HEK293 (cell line): ENCODE measurements at regions not wholly inside any gene's neighbourhood (a gene's known extent, or its start where the extent isn't known, plus 50 kb on each side); places are given as distances from the start of the nearest gene placed in this dataset.

Experiments
- CTCF ChIA-PET: fragments of 350-600 bp; formaldehyde crosslinking; extraction: SDS; loops from one replicate; lab custom pipeline; 2021; ENCODE audit warnings: antibody characterized with exemption; lab: Yijun Ruan, JAX
- POLR2A ChIA-PET: fragments of 300-600 bp; formaldehyde crosslinking; extraction: SDS; loops from one replicate; lab custom pipeline; 2020; ENCODE audit warnings: antibody characterized with exemption, inconsistent platforms; lab: Yijun Ruan, JAX
- H3K27ac ChIP-seq: fragments of 200-500 bp; sonication (Bioruptor generic); 2 replicates; pipeline ENCODE4 v1.5.1; 2014; ENCODE audit warnings: low read depth, low read length, control low read depth, inconsistent platforms; ENCODE audit errors: extremely low read depth
- H3K36me3 ChIP-seq, 2 experiments: fragments of 200-500 bp in 1 of 2; sonication (Bioruptor generic) in 1 of 2; 1 replicate in 1 of 2; 2 replicates in 1 of 2; pipeline ENCODE4 v1.5.1; 2014 to 2017; ENCODE audit warnings: inconsistent platforms in 2 of 2, low read length in 2 of 2; ENCODE audit not compliant: control insufficient read depth in 2 of 2, insufficient read depth in 1 of 2
- H3K4me1 ChIP-seq: fragments of 200-500 bp; sonication (Bioruptor generic); 2 replicates; pipeline ENCODE4 v1.5.1; 2014; ENCODE audit warnings: mild to moderate bottlenecking, low read length, inconsistent platforms; ENCODE audit not compliant: control insufficient read depth, insufficient read depth
- H3K4me3 ChIP-seq: 2 replicates; pipeline ENCODE4 v1.5.1; 2011; ENCODE audit warnings: low read depth, mild to moderate bottlenecking, control low read depth, low read length, moderate library complexity
- H3K9me3 ChIP-seq: fragments of 200-500 bp; sonication (Bioruptor generic); 2 replicates; pipeline ENCODE4 v1.5.1; 2014; ENCODE audit warnings: low read depth, low read length, inconsistent platforms; ENCODE audit not compliant: control insufficient read depth, insufficient read depth
- GLI4 ChIP-seq: fragments of 450-650 bp; formaldehyde crosslinking; IDR thresholded peaks from 2 replicates; pipeline ENCODE4 v1.5.1; 2016; ENCODE audit warnings: missing biosample characterization, missing genetic modification characterization
- KLF7 ChIP-seq: fragments of 450-650 bp; formaldehyde crosslinking; IDR thresholded peaks from 2 replicates; pipeline ENCODE4 v1.5.1; 2016; ENCODE audit warnings: missing biosample characterization, missing genetic modification characterization, borderline replicate concordance
- KLF8 ChIP-seq: fragments of 450-650 bp; formaldehyde crosslinking; IDR thresholded peaks from 2 replicates; pipeline ENCODE4 v1.5.1; 2016; ENCODE audit warnings: missing biosample characterization, missing genetic modification characterization
- MEIS1 ChIP-seq: sonication (generic); formaldehyde crosslinking; IDR thresholded peaks from 2 replicates; pipeline ENCODE4 v1.8.1; 2022; ENCODE audit warnings: missing genetic modification reagents, mild to moderate bottlenecking, borderline replicate concordance
- OVOL3 ChIP-seq: fragments of 450-650 bp; formaldehyde crosslinking; IDR thresholded peaks from 2 replicates; pipeline ENCODE4 v1.5.1; 2016; ENCODE audit warnings: missing biosample characterization, missing genetic modification characterization
- SCRT2 ChIP-seq: fragments of 450-650 bp; formaldehyde crosslinking; IDR thresholded peaks from 2 replicates; pipeline ENCODE4 v1.5.1; 2016; ENCODE audit warnings: missing biosample characterization, missing genetic modification characterization
- SP2 ChIP-seq: fragments of 450-650 bp; formaldehyde crosslinking; IDR thresholded peaks from 2 replicates; pipeline ENCODE4 v1.5.1; 2016; ENCODE audit warnings: missing biosample characterization, missing genetic modification characterization
- ZNF114 ChIP-seq: fragments of 450-650 bp; formaldehyde crosslinking; IDR thresholded peaks from 2 replicates; pipeline ENCODE4 v1.5.0; 2017; ENCODE audit warnings: missing biosample characterization, missing genetic modification characterization
- ZNF19 ChIP-seq: fragments of 450-650 bp; formaldehyde crosslinking; IDR thresholded peaks from 2 replicates; pipeline ENCODE4; 2016; ENCODE audit warnings: missing biosample characterization, missing genetic modification characterization, low read depth
- ZNF391 ChIP-seq: fragments of 450-650 bp; formaldehyde crosslinking; IDR thresholded peaks from 2 replicates; pipeline ENCODE4 v1.5.1; 2016; ENCODE audit warnings: low read depth, missing biosample characterization, missing genetic modification characterization, borderline replicate concordance
- ZNF423 ChIP-seq: fragments of 450-650 bp; formaldehyde crosslinking; IDR thresholded peaks from 2 replicates; pipeline ENCODE4 v1.5.1; 2016; ENCODE audit warnings: missing biosample characterization, missing genetic modification characterization
- ZNF48 ChIP-seq: fragments of 450-650 bp; formaldehyde crosslinking; IDR thresholded peaks from 2 replicates; pipeline ENCODE4 v1.5.1; 2016; ENCODE audit warnings: missing biosample characterization, missing genetic modification characterization
- ZNF530 ChIP-seq: fragments of 450-650 bp; formaldehyde crosslinking; IDR thresholded peaks from 2 replicates; pipeline ENCODE4 v1.5.1; 2016; ENCODE audit warnings: low read depth, missing biosample characterization, missing genetic modification characterization
- ZNF549 ChIP-seq: fragments of 450-650 bp; IDR thresholded peaks from 2 replicates; pipeline ENCODE4 v1.5.1; 2018; ENCODE audit warnings: missing biosample characterization, missing genetic modification characterization, mild to moderate bottlenecking, inconsistent platforms, moderate library complexity
- ZNF624 ChIP-seq: fragments of 450-650 bp; formaldehyde crosslinking; IDR thresholded peaks from 2 replicates; pipeline ENCODE4 v1.5.1; 2017; ENCODE audit warnings: missing biosample characterization, missing genetic modification characterization
- ZNF629 ChIP-seq: fragments of 450-650 bp; formaldehyde crosslinking; IDR thresholded peaks from 2 replicates; pipeline ENCODE4 v1.5.1; 2017; ENCODE audit warnings: missing biosample characterization, missing genetic modification characterization
- ZNF660 ChIP-seq: fragments of 450-650 bp; IDR thresholded peaks from 2 replicates; pipeline ENCODE4 v1.5.1; 2018; ENCODE audit warnings: missing biosample characterization, mild to moderate bottlenecking, missing genetic modification characterization
- ZNF677 ChIP-seq: fragments of 450-650 bp; IDR thresholded peaks from 2 replicates; pipeline ENCODE4 v1.5.0; 2018; ENCODE audit warnings: missing biosample characterization, mild to moderate bottlenecking, missing genetic modification characterization, moderate library complexity
- ZNF747 ChIP-seq: fragments of 450-650 bp; formaldehyde crosslinking; IDR thresholded peaks from 2 replicates; pipeline ENCODE4 v1.5.1; 2016; ENCODE audit warnings: missing biosample characterization, missing genetic modification characterization
- ZSCAN23 ChIP-seq: fragments of 450-650 bp; formaldehyde crosslinking; IDR thresholded peaks from 2 replicates; pipeline ENCODE4 v1.5.1; 2016; ENCODE audit warnings: missing biosample characterization, missing genetic modification characterization
- TF ChIP-seq, protein P1 (sequence below): fragments of 450-650 bp; formaldehyde crosslinking; IDR thresholded peaks from 2 replicates; pipeline ENCODE4 v1.5.1; 2016; ENCODE audit warnings: missing biosample characterization, missing genetic modification characterization, low read depth
- TF ChIP-seq, protein P2 (sequence below): fragments of 450-650 bp; IDR thresholded peaks from 2 replicates; pipeline ENCODE4 v1.5.1; 2018; ENCODE audit warnings: missing biosample characterization, mild to moderate bottlenecking, missing genetic modification characterization
- TF ChIP-seq, protein P3 (sequence below): fragments of 450-650 bp; formaldehyde crosslinking; IDR thresholded peaks from 2 replicates; pipeline ENCODE4 v1.5.1; 2016; ENCODE audit warnings: missing biosample characterization, missing genetic modification characterization
- TF ChIP-seq, protein P4 (sequence below): fragments of 450-650 bp; formaldehyde crosslinking; IDR thresholded peaks from 2 replicates; pipeline ENCODE4 v1.5.1; 2016; ENCODE audit warnings: missing biosample characterization, missing genetic modification characterization

DNA sequence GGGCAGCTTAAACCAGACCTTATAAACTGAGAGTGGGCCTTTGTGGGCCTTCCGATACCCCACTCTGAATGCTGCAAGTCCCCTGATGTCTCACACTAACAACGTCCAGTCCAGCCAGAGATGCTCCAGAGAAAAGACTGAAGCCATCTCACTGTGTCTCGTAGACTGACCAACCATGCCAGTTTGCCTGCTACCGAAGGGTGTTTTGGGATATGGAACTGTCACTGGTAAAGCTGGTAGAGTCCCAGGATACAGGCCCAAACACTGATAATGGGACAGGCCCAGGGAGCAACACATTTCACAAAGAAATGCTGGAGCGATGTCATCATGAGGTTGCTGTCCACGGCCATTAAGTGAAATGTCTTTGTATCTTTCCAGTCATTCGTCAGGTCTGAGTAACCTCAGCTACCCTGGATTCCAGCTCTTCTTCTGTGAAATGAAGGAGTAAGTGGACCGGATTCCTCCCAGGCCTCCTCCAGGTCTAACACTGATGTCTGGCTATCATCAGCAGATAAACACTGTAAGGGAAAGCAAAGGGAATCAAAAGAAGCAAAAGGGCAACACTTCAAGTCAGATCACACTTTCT is 81.6 kb downstream of the SLC5A7 start:
- ChIA-PET CTCF (interaction anchor here (0.8 kb wide), 1 partner anchor 98 kb away, joined by 3 read pairs; no protein-coding TSS in a partner anchor), POLR2A (no interaction called here)
- H3K27ac ChIP-seq, result no peak overlapping the region
- no peaks in the 10 kb centered on the region for H3K4me1 ChIP-seq
- no peaks in the 10 kb centered on the region for H3K9me3 ChIP-seq
- no peak overlapping the region for H3K4me3 ChIP-seq
- no peaks in the 10 kb centered on the region for H3K36me3 ChIP-seq
- TF ChIP-seq ZNF19 (tag by site-specific recombination), result no peak
- TF ChIP-seq ZNF624 (tag by site-specific recombination), result no peak
- no peak for TF ChIP-seq ZNF747 (tag by site-specific recombination)
- no peak for TF ChIP-seq ZSCAN23 (tag by site-specific recombination)
- TF ChIP-seq GLI4 (tag by site-specific recombination), result no peak
- no peak for TF ChIP-seq ZNF423 (tag by site-specific recombination)
- no peak for TF ChIP-seq OVOL3
- TF ChIP-seq, protein P1, sequence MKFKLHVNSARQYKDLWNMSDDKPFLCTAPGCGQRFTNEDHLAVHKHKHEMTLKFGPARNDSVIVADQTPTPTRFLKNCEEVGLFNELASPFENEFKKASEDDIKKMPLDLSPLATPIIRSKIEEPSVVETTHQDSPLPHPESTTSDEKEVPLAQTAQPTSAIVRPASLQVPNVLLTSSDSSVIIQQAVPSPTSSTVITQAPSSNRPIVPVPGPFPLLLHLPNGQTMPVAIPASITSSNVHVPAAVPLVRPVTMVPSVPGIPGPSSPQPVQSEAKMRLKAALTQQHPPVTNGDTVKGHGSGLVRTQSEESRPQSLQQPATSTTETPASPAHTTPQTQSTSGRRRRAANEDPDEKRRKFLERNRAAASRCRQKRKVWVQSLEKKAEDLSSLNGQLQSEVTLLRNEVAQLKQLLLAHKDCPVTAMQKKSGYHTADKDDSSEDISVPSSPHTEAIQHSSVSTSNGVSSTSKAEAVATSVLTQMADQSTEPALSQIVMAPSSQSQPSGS (tag by site-specific recombination), result no peak
- TF ChIP-seq, protein P2, sequence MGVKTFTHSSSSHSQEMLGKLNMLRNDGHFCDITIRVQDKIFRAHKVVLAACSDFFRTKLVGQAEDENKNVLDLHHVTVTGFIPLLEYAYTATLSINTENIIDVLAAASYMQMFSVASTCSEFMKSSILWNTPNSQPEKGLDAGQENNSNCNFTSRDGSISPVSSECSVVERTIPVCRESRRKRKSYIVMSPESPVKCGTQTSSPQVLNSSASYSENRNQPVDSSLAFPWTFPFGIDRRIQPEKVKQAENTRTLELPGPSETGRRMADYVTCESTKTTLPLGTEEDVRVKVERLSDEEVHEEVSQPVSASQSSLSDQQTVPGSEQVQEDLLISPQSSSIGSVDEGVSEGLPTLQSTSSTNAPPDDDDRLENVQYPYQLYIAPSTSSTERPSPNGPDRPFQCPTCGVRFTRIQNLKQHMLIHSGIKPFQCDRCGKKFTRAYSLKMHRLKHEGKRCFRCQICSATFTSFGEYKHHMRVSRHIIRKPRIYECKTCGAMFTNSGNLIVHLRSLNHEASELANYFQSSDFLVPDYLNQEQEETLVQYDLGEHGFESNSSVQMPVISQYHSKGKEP (tag by site-specific recombination), result no peak
- no peak for TF ChIP-seq ZNF677 (tag by site-specific recombination)
- no peak for TF ChIP-seq ZNF549 (tag by site-specific recombination)
- no peak for TF ChIP-seq ZNF629
- no peak for TF ChIP-seq ZNF48 (tag by site-specific recombination)
- no peak for TF ChIP-seq SCRT2 (tag by site-specific recombination)

DNA sequence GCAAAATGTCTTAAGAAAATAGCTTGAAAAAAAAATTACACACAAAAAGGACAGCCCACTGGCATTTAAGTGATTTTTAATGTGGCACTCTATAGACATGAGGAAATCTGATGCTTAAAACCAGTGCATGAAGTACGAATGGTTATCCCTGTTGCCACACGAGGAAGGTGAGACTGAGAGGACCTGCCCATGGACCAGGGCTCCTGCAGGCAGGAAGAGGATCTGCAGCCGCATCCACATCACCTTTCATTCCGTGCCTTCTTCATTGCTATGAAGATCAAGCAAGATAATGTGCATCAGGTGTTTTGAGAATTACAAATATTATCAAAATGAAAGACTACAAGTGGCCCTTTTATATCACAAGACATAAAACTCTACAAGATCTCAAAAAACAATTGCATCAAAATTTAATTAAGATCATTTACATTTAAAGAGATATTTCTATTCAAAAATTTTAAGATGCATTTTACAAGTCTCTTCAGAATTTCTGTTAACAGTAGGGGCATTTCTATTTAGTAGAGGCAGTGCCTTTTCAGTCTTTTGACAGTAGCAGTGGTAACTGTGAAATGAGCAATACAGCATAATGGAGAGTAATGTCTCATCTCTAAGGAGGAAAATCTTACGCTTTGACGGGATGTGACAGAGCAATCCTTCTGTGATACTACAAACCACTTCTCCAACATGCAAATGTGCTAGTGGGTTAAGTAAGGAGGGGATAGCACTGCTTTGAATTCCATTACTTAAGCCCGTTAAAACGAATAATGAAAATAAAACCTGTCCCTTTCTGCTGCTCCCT is 83.4 kb downstream of the SLC5A7 start:
- Histone ChIP-seq H3K27ac (no peak overlapping the region), H3K4me3 (no peak overlapping the region), H3K4me1 (no peaks in the 10 kb centered on the region), H3K36me3 (no peaks in the 10 kb centered on the region), H3K9me3 (no peaks in the 10 kb centered on the region)
- POLR2A ChIA-PET, result no interaction called here
- CTCF ChIA-PET, result no interaction called here
- TF ChIP-seq ZNF391 (tag by site-specific recombination) (no peak), KLF8 (no peak), ZNF530 (tag by site-specific recombination) (no peak), SP2 (tag by site-specific recombination) (no peak), KLF7 (no peak), ZNF660 (tag by site-specific recombination) (no peak), ZNF114 (tag by site-specific recombination) (no peak), MEIS1 (CRISPR knock-in tag) (no peak), ZNF624 (tag by site-specific recombination) (no peak)
- TF ChIP-seq, protein P3, sequence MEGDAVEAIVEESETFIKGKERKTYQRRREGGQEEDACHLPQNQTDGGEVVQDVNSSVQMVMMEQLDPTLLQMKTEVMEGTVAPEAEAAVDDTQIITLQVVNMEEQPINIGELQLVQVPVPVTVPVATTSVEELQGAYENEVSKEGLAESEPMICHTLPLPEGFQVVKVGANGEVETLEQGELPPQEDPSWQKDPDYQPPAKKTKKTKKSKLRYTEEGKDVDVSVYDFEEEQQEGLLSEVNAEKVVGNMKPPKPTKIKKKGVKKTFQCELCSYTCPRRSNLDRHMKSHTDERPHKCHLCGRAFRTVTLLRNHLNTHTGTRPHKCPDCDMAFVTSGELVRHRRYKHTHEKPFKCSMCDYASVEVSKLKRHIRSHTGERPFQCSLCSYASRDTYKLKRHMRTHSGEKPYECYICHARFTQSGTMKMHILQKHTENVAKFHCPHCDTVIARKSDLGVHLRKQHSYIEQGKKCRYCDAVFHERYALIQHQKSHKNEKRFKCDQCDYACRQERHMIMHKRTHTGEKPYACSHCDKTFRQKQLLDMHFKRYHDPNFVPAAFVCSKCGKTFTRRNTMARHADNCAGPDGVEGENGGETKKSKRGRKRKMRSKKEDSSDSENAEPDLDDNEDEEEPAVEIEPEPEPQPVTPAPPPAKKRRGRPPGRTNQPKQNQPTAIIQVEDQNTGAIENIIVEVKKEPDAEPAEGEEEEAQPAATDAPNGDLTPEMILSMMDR (tag by site-specific recombination), result no peak
- TF ChIP-seq, protein P2 (tag by site-specific recombination), result no peak
- TF ChIP-seq, protein P4, sequence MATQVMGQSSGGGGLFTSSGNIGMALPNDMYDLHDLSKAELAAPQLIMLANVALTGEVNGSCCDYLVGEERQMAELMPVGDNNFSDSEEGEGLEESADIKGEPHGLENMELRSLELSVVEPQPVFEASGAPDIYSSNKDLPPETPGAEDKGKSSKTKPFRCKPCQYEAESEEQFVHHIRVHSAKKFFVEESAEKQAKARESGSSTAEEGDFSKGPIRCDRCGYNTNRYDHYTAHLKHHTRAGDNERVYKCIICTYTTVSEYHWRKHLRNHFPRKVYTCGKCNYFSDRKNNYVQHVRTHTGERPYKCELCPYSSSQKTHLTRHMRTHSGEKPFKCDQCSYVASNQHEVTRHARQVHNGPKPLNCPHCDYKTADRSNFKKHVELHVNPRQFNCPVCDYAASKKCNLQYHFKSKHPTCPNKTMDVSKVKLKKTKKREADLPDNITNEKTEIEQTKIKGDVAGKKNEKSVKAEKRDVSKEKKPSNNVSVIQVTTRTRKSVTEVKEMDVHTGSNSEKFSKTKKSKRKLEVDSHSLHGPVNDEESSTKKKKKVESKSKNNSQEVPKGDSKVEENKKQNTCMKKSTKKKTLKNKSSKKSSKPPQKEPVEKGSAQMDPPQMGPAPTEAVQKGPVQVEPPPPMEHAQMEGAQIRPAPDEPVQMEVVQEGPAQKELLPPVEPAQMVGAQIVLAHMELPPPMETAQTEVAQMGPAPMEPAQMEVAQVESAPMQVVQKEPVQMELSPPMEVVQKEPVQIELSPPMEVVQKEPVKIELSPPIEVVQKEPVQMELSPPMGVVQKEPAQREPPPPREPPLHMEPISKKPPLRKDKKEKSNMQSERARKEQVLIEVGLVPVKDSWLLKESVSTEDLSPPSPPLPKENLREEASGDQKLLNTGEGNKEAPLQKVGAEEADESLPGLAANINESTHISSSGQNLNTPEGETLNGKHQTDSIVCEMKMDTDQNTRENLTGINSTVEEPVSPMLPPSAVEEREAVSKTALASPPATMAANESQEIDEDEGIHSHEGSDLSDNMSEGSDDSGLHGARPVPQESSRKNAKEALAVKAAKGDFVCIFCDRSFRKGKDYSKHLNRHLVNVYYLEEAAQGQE (tag by site-specific recombination), result no peak
